GM10266 (cell line): ENCODE measurements at regions not wholly inside any gene's neighbourhood (a gene's known extent, or its start where the extent isn't known, plus 50 kb on each side); places are given as distances from the start of the nearest gene placed in this dataset.

Experiments
- DNase-seq: peaks from one replicate; pipeline ENCODE4 v3.0.0; 2012; ENCODE audit errors: extremely low spot score
- TF ChIP-seq, protein P1 (sequence below): IDR thresholded peaks from 2 replicates; pipeline ENCODE4 v1.5.1; 2012; ENCODE audit warnings: mild to moderate bottlenecking, low read depth; ENCODE audit not compliant: control insufficient read depth, insufficient read depth; ENCODE audit errors: missing control alignments

DNA sequence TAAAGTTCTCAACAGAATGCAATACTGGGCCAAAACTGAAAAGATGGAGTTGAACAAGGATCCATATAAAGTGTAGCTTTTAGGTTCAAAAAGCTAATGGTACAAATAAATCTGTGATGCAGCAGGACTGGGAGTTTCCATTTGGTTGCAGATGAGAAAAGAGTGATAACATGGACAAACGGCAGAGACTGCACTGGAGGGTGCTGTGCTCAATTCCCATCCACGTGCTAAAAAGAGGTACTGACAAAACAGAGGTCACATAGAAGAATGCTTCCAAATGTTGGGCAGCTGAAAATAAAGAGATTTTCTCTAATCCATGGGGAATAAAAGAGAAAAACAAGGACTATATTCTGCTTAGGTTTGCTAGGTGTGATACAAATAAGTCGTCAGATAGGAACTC, 461.6 kb downstream of the LIG4 start:
- DNase-seq, result no peak
- TF ChIP-seq, protein P1, sequence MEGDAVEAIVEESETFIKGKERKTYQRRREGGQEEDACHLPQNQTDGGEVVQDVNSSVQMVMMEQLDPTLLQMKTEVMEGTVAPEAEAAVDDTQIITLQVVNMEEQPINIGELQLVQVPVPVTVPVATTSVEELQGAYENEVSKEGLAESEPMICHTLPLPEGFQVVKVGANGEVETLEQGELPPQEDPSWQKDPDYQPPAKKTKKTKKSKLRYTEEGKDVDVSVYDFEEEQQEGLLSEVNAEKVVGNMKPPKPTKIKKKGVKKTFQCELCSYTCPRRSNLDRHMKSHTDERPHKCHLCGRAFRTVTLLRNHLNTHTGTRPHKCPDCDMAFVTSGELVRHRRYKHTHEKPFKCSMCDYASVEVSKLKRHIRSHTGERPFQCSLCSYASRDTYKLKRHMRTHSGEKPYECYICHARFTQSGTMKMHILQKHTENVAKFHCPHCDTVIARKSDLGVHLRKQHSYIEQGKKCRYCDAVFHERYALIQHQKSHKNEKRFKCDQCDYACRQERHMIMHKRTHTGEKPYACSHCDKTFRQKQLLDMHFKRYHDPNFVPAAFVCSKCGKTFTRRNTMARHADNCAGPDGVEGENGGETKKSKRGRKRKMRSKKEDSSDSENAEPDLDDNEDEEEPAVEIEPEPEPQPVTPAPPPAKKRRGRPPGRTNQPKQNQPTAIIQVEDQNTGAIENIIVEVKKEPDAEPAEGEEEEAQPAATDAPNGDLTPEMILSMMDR, result no peak

DNA sequence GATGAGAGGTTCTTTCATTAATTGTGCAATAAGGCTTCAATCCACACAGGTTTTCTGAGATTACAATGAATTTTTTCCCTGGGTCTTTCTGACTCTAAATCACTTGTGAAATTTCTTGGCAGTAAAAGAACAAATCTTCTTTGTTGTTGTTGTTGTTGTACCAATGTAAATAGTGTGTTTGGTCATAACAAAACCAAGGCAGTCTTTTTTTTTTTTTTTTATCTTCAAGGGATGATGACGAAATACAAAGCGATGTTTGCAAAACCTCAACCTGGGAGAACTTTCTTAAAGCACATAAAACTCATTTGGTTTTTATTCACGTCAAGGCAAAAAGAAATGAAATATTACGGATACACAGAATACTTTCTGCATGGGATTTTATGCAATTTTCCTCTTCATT, 462.0 kb downstream of the LIG4 start:
- no peak for DNase-seq
- TF ChIP-seq, protein P1, result no peak

DNA sequence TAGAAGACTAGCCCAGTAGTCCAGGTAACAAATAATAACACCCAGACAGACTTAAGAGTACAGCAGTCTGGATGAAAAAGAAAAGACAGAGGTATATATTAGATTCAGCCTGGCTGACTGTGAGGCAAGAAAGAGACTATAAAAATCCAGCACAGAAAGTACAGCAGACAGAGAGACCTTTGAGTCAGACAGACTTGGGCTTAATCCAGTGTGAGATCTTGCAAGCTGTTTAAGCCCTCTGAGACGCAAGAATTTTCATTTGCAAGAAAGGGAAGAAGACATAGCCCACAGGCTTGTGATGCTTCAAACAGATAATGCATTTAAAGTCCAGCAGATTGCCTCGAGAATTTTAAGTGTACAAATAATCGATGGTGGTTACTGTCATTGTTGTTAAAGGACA, 471.4 kb downstream of the LIG4 start:
- TF ChIP-seq, protein P1, result no peak

DNA sequence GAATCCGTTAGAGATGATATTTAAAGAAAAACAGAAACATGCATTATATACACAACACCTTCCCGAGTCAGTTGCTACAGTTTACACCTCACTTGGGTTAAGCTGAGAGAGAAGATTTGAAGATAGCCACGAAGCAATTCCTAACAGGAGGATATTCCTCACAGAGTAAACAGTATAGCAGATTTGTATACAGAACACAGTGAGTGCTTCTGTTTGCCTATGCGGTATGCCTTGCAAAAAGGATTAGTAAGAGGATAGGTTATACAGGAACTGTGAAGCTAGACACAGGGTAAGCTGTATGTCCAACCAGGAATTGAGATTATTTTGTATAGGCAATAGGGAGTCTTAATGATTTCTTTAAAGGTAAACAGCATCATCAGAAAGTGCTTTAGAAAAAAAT, 471.8 kb downstream of the LIG4 start:
- no peak for DNase-seq
- TF ChIP-seq, protein P1, result no peak

More for the DNA sequence above, 471.4 kb downstream of the LIG4 start:
- no peak for DNase-seq

DNA sequence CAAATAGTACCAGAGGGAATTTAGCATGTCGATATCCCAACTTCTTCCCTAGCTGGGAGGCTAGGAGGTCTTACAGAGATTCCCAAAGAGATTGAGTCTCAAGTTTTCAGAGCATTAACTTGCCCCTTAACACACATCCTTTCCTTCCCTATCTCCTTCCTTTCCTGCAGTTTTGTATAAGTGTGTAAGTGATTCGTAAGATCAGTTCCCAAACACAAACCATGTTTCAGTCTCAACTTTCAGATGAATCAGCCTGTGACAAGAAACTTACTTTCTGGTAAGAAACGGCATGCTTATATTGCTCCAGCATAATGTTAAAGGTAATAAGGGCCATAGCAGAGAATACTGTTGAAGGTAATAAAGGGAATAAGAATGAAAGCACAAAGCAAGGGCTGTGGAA, 472.2 kb downstream of the LIG4 start:
- no peak for DNase-seq
- TF ChIP-seq, protein P1, result no peak

DNA sequence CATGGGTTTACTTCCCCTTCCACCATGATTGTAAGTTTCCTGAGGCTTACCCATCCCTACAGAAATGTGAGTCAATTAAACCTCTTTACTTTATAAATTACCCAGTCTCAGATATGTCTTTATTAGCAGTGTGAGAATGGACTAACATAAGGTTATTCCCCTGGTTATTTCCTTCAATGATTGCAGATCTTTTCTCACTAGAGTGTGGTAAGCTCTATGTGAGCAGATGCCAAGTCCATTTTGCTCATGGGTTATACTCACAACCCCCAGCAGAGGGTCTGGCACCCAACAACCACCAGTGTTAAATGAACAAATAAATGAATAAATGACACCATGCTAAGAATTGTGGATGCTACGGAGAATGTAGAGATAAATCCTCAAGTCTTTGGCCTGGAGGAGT, 472.8 kb downstream of the LIG4 start:
- DNase-seq, result no peak
- TF ChIP-seq, protein P1, result no peak

DNA sequence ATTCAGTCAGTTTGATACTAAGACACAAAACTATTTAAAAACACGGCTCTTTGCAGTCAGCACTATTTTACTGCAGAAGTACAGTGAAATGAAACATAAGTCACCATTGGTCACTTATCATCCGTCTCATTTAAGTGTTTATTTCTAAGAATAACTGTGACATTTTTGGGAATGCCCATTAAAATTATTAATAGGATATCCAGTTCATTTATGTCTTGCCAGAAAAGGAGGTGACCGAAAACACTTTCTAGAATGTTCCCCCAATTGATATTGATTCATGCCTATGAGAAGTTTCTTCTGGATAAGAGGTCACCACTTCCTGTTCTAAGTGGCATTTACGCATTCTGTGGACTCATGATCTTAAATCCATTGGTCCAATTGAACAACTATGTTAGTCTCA, 477.3 kb downstream of the LIG4 start:
- DNase-seq, result no peak
- TF ChIP-seq, protein P1, result no peak
